H1 (cell line): ENCODE measurements at regions not wholly inside any gene's neighbourhood (a gene's known extent, or its start where the extent isn't known, plus 50 kb on each side); places are given as distances from the start of the nearest gene placed in this dataset.

Experiments used
- BACH1 ChIP-seq: IDR thresholded peaks from 2 replicates; pipeline ENCODE4 v1.6.1; 2012; ENCODE audit warnings: low read length, improper control_type of control experiment
- EZH2 ChIP-seq: fragments of 200-600 bp; sonication (generic); IDR thresholded peaks from 2 replicates; pipeline ENCODE4 v1.7.1; 2012; ENCODE audit warnings: low read depth, mild to moderate bottlenecking, moderate library complexity, low read length, inconsistent platforms; ENCODE audit not compliant: severe bottlenecking
- TBP ChIP-seq: IDR thresholded peaks from 2 replicates; pipeline ENCODE4 v1.6.1; 2011; ENCODE audit warnings: low read depth, low read length, improper control_type of control experiment

DNA sequence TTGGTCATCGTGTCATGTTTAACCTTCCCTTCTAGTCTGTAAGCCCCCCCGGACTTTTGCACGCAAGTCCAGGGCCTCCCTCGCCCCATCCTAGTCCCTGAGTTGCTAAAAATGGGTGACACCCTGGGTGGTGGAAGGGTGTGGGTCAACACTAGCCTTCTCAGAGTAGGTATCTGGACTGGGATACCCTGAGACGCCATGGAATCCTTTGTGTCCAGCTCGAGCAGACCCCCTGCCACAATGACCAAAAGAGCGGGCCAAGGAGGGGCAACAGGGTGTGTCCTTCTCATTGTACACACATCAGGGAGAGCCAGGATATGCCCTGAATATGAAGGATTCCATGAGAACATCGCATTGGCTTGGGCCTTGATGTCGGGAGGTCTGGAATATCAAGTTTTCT is 67.5 kb upstream of the ATP12A start (continued):
- TF ChIP-seq EZH2 (no peak), TBP (no peak), BACH1 (no peak)
- TF ChIP-seq, all 59 proteins: peak for 0
